GM12801 (cell line): ENCODE measurements at regions not wholly inside any gene's neighbourhood (a gene's known extent, or its start where the extent isn't known, plus 50 kb on each side); places are given as distances from the start of the nearest gene placed in this dataset.

Experiments
- TF ChIP-seq, protein P1 (sequence below): IDR thresholded peaks from one replicate; pipeline ENCODE4 v1.5.1; 2011; ENCODE audit warnings: control low read depth; ENCODE audit not compliant: insufficient read length; ENCODE audit errors: extremely low read depth

- TF ChIP-seq, protein P1, sequence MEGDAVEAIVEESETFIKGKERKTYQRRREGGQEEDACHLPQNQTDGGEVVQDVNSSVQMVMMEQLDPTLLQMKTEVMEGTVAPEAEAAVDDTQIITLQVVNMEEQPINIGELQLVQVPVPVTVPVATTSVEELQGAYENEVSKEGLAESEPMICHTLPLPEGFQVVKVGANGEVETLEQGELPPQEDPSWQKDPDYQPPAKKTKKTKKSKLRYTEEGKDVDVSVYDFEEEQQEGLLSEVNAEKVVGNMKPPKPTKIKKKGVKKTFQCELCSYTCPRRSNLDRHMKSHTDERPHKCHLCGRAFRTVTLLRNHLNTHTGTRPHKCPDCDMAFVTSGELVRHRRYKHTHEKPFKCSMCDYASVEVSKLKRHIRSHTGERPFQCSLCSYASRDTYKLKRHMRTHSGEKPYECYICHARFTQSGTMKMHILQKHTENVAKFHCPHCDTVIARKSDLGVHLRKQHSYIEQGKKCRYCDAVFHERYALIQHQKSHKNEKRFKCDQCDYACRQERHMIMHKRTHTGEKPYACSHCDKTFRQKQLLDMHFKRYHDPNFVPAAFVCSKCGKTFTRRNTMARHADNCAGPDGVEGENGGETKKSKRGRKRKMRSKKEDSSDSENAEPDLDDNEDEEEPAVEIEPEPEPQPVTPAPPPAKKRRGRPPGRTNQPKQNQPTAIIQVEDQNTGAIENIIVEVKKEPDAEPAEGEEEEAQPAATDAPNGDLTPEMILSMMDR, result no peak
Measured at GRCh38 chr1:87902830-87903229, 574.1 kb downstream of the LMO4 start.

DNA sequence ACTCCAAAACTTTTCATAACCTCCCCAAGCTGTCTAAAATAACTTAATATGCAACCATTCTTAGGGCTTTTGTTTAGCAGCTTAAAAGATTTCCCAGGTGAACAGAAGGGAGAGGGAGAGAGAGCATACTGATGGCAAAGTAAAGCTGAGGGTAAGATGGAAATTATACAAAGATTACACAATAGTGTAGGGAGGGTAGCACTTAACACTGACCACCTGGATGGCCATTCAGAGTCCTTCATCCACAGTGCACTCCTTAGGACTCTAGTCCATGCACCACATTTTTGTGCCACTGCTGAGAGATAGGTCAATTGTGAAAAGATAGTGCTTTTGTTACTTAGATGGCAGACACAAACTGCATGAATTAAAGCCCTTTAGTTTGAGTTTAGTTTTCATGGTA lies 574.6 kb downstream of the LMO4 start:
- TF ChIP-seq, protein P1, result no peak

GRCh38 chr1:87904651-87905050 lies 576.0 kb downstream of the LMO4 start:
- TF ChIP-seq, protein P1, result no peak

DNA sequence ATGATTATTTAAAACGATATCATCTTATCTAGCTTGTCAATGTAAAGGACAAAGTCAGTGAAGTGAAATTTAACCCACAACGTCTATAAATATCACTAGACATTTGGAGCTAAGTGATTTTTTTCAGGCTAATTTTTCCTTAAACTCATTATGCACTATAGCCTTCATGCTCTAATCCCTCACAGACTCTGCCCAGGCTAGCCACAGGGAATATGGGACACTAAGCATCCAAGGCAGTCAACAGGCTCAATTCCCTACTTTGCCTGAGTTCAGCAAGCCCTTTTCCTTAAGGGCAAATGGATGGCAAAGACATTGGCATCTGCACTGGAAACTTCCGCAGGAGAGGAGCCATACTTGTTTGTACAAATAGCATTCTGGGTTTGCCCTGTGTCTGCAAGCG lies 577.0 kb downstream of the LMO4 start:
- TF ChIP-seq, protein P1, result no peak

DNA sequence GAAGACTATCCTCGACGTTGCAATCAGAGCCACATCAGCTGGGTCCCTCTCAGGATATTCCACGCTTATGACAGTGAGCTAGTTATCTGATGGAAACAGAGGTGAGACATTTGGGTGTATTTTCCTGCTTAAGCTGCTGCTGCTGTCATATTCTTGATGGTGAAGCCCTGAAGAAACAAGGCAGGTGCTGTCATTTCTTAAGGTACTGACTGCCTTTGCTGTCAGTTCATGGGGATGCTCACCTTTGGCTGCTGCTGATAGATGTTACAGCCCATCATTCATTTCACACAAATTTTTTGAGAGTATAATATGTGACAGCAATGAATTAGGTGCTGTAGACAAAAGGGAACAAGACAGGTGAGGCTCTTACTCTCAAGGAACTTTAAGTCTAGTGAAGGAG lies 577.4 kb downstream of the LMO4 start:
- TF ChIP-seq, protein P1, result no peak

DNA sequence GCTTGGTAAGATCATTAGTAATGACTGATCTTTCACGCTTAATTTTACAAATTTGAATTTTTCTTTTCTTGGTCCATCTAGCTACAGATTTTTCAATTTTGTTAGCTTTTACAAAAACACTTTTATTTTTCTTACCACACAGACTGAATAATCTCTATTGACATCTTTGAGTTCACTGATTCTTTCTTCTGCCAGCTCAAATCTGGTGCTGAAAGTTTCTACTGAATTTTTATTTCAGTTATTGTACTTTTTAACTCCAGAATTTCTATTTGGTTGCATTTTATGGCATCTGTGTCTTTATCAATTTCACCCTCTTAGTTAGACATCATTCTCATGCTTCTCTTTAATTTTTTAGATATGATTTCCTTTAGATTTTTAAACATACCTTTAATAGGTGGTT lies 584.7 kb downstream of the LMO4 start:
- TF ChIP-seq, protein P1, result no peak

GRCh38 chr1:87914396-87914795 lies 585.7 kb downstream of the LMO4 start:
- TF ChIP-seq, protein P1, result no peak

- TF ChIP-seq, protein P1, result no peak
Measured at GRCh38 chr1:87915771-87916170, 587.1 kb downstream of the LMO4 start.
